BE2C (cell line): ENCODE measurements at regions not wholly inside any gene's neighbourhood (a gene's known extent, or its start where the extent isn't known, plus 50 kb on each side); places are given as distances from the start of the nearest gene placed in this dataset.

ENCODE experiments used
- DNase-seq: peaks from one replicate; pipeline ENCODE4 v3.0.0-alpha.2; 2020
- H3K27me3 ChIP-seq: fragments of 250-450 bp; sonication (Bioruptor Pico); 2 replicates; pipeline ENCODE4 v1.5.1; 2020; ENCODE audit warnings: mild to moderate bottlenecking
- H3K36me3 ChIP-seq: fragments of 250-450 bp; sonication (Bioruptor Pico); 2 replicates; pipeline ENCODE4 v1.5.1; 2020; ENCODE audit warnings: mild to moderate bottlenecking
- H3K4me1 ChIP-seq: fragments of 250-450 bp; sonication (Bioruptor Pico); 2 replicates; pipeline ENCODE4 v1.5.1; 2020
- H3K4me3 ChIP-seq: 2 replicates; pipeline ENCODE4 v1.5.1; 2011; ENCODE audit warnings: low read depth, low read length
- H3K9me3 ChIP-seq: fragments of 250-450 bp; sonication (Bioruptor Pico); 2 replicates; pipeline ENCODE4 v1.5.1; 2020
- TF ChIP-seq, protein P1 (sequence below): IDR thresholded peaks from 2 replicates; pipeline ENCODE4 v1.5.1; 2012; ENCODE audit warnings: mild to moderate bottlenecking, low read depth, low read length

DNA sequence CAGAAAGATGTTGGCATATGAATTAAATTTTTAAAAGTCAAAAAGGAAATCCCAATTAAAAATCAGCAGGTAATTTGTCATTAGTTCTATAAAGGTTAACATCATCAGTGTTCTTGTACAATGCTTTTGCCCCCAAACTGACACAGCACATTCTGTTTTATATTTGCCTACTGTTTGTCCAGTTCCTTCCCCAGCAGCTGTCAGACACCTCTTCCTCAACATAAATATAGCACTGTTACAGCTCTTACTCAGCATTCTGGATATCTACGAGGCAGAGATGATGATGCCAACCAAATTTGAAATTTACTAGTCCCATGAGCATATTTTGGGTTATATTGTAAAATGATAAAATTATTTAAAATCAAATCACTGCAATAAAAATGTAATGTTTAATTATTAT lies 124.6 kb downstream of the SINHCAF start:
- H3K36me3 ChIP-seq = no peaks in the 10 kb centered on the region; the same call in 1 of the 2 replicates
- no peak for DNase-seq
- H3K4me1 ChIP-seq = no peaks in the 10 kb centered on the region
- H3K4me3 ChIP-seq = no peak overlapping the region
- H3K9me3 ChIP-seq = no peaks in the 10 kb centered on the region
- TF ChIP-seq, protein P1, sequence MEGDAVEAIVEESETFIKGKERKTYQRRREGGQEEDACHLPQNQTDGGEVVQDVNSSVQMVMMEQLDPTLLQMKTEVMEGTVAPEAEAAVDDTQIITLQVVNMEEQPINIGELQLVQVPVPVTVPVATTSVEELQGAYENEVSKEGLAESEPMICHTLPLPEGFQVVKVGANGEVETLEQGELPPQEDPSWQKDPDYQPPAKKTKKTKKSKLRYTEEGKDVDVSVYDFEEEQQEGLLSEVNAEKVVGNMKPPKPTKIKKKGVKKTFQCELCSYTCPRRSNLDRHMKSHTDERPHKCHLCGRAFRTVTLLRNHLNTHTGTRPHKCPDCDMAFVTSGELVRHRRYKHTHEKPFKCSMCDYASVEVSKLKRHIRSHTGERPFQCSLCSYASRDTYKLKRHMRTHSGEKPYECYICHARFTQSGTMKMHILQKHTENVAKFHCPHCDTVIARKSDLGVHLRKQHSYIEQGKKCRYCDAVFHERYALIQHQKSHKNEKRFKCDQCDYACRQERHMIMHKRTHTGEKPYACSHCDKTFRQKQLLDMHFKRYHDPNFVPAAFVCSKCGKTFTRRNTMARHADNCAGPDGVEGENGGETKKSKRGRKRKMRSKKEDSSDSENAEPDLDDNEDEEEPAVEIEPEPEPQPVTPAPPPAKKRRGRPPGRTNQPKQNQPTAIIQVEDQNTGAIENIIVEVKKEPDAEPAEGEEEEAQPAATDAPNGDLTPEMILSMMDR = no peak
- peaks cover 7% of the 10 kb centered on the region for H3K27me3 ChIP-seq

DNA sequence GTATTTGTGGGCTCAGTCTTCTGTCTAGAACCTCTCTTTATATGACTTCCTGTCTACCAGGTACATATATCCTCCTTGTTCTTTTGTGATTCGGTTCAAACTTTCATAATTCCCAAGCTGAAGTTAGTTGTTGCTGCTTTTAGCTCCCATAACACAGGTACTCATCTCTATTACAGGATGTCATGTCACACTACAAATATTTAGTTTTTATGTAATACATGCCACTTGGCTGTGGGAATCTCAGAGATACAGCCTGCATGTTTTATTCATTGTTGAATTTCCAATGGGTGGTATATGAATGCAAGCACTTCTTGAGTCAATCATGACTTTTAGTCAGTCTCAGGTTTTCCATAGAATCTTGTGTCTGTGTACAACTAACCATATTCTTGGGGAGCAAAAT lies 122.7 kb downstream of the SINHCAF start:
- H3K9me3 ChIP-seq = no peaks in the 10 kb centered on the region
- no peaks in the 10 kb centered on the region; the same call in 1 of the 2 replicates for H3K36me3 ChIP-seq
- peaks cover 7% of the 10 kb centered on the region for H3K27me3 ChIP-seq
- H3K4me1 ChIP-seq = no peaks in the 10 kb centered on the region
- DNase-seq = no peak
- TF ChIP-seq, protein P1 = no peak
- H3K4me3 ChIP-seq = no peak overlapping the region

DNA sequence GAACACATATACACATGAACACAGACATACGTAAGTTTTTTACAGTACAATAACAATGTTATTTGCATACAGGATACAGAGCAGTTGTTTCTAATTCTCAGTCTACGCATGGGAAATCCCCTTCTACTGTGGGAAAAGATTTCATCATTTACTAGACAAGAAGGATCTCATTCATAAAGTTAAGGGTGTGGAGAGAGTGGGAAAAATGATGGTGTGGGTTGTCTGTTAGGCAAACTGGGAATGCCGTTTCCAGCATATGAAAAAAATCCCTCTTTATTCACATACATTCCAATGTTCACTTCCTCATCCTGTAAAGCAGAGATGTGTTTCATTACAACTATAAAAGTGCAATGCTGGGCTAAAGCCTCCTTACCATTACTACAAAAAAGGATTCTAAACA lies 120.9 kb downstream of the SINHCAF start:
- TF ChIP-seq, protein P1 = no peak
- no peaks in the 10 kb centered on the region; the same call in 1 of the 2 replicates for H3K9me3 ChIP-seq
- DNase-seq = no peak
- no peaks in the 10 kb centered on the region for H3K4me1 ChIP-seq
- peaks cover 7% of the 10 kb centered on the region for H3K27me3 ChIP-seq
- H3K36me3 ChIP-seq = no peaks in the 10 kb centered on the region; the same call in 1 of the 2 replicates
- H3K4me3 ChIP-seq = no peak overlapping the region

DNA sequence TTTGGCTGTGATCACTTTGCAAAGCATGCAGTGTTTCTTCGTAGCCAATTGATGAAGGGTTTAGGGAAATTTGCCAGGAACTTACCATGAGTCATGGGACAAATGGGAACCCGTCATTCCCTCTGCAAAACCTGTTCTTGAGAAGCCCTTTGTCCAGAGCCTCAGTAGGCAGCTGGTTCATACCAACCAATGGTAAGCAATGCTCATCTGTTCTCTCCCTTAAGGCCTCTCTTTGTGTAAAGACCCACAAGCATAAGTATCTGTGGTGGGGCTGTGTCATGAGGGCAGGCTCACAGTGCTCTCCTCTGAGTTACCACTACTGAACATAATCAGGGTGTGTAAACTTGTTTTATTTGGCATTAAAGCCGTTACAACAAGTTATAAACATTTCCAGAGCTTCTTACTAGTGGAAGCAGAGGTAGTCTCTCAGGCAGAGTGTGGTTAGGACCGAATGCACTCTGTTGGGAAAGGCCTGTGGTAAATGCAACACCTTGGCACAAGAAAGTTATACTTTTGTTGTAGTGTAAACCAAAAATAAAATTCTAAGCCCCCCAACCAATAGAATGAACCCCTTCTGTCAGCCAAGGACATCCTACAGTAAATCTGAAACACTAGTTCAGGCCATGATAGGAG lies 119.8 kb downstream of the SINHCAF start:
- no peak for DNase-seq
- no peak overlapping the region for H3K4me3 ChIP-seq
- H3K27me3 ChIP-seq = peaks cover 3% of the 10 kb centered on the region
- TF ChIP-seq, protein P1 = no peak
- no peaks in the 10 kb centered on the region; the same call in 1 of the 2 replicates for H3K36me3 ChIP-seq
- H3K4me1 ChIP-seq = no peaks in the 10 kb centered on the region
- H3K9me3 ChIP-seq = no peaks in the 10 kb centered on the region; the same call in 1 of the 2 replicates

DNA sequence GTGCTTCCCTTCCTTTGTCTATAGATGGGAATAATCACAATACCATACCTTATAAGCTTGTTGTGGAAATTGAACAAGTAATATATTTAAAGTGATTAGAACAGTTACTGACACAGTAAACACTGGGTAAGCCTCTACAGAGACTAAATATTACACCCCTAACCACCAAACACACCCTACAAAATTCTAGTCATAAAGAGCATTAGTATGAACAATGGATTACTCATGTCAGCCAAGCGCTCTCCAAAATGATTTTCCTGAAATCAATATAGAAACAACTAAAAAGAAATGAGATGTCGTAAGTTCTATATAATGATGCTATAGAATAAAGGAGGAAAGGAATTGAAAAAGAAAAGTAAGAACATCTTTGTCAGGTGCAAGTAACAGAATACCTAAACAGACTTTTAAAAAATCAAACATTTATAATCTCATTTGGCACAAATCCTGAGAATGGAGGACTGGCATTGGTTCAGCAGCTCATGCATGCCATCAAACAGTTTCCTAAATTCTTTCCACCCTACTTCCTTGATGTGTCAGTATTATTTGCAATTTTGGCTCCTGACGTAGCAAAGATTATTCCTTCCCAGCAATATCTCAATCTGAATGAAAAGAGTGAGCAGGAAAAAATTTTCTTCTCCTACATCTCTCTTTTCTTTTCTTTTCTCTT lies 118.0 kb downstream of the SINHCAF start:
- Histone ChIP-seq H3K4me1 (no peaks in the 10 kb centered on the region), H3K9me3 (no peaks in the 10 kb centered on the region; the same call in 1 of the 2 replicates), H3K27me3 (no peaks in the 10 kb centered on the region; the same call in 1 of the 2 replicates), H3K36me3 (no peaks in the 10 kb centered on the region; the same call in 1 of the 2 replicates), H3K4me3 (no peak overlapping the region)
- no peak for DNase-seq
- TF ChIP-seq, protein P1 = no peak

DNA sequence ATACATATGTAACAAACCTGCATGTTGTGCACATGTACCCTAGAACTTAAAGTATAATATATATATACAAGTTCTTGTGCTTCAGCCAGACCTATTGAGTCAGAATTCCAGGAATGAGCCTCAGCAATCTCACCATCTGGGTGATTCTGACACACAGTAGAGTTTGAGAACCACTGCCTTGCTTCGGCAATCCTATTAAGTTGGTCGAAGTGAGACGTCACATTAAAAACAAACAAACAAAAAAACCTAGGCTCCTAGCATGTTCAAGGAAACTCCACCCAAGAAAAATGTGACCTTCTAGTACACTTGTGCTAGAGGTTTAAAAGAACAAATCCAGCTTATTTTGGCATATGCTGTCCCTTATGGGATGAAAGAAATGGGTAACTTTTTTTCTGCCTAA lies 115.8 kb downstream of the SINHCAF start:
- no peak for DNase-seq
- Histone ChIP-seq H3K4me1 (no peaks in the 10 kb centered on the region), H3K4me3 (no peak overlapping the region), H3K36me3 (no peaks in the 10 kb centered on the region; the same call in 1 of the 2 replicates), H3K27me3 (no peaks in the 10 kb centered on the region; the same call in none of the 2 replicates), H3K9me3 (no peaks in the 10 kb centered on the region; the same call in 1 of the 2 replicates)
- TF ChIP-seq, protein P1 = no peak
